SH-SY5Y (cell line): ENCODE measurements at regions not wholly inside any gene's neighbourhood (a gene's known extent, or its start where the extent isn't known, plus 50 kb on each side); places are given as distances from the start of the nearest gene placed in this dataset.

Experiments used
- GATA2 ChIP-seq: IDR thresholded peaks from 2 replicates; pipeline ENCODE4 v1.6.1; 2011; ENCODE audit warnings: mild to moderate bottlenecking, low read depth, low read length
- GATA3 ChIP-seq: IDR thresholded peaks from 2 replicates; pipeline ENCODE4 v1.6.1; 2011; ENCODE audit warnings: low read depth, mild to moderate bottlenecking, low read length, moderate library complexity

DNA sequence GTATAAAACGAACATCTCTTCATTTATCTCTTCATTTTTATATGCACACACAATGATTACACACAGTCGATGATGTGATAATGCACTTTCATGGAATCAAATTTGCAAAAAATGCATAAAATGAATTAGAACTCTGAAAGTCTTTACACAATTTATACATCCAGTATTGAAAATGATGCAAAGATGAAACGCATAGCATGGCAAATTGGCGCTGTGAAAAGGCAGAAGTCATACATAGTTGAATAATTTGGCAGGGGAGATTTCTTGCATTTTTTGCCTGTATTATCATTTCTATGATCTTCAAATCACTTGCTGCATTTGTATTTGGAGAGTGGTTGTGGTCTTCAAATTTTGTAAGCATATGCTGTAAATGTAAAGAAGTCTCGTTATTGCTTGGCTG lies 150.7 kb upstream of the LGALSL start:
- TF ChIP-seq GATA3 (no peak), GATA2 (no peak)

DNA sequence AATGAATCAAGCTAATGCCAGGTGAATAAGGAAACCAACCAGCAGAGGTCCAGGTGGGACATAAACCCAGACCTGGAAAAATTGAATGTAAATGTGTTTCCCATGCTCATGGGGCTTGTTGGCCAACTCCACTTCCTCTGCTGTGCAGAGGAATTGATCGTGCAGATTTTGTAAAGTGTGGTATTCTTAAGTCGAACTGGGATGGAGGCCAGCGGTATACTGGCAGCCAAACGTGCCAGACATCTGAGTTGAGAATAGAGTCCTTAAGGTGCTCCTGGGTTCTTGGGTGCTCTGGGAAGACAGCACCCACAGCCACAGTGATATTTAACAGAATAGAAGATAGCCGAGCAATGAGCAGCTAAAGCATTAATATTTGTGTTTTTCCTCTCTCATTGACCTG lies 146.5 kb upstream of the LGALSL start:
- TF ChIP-seq GATA3 (no peak), GATA2 (no peak)

DNA sequence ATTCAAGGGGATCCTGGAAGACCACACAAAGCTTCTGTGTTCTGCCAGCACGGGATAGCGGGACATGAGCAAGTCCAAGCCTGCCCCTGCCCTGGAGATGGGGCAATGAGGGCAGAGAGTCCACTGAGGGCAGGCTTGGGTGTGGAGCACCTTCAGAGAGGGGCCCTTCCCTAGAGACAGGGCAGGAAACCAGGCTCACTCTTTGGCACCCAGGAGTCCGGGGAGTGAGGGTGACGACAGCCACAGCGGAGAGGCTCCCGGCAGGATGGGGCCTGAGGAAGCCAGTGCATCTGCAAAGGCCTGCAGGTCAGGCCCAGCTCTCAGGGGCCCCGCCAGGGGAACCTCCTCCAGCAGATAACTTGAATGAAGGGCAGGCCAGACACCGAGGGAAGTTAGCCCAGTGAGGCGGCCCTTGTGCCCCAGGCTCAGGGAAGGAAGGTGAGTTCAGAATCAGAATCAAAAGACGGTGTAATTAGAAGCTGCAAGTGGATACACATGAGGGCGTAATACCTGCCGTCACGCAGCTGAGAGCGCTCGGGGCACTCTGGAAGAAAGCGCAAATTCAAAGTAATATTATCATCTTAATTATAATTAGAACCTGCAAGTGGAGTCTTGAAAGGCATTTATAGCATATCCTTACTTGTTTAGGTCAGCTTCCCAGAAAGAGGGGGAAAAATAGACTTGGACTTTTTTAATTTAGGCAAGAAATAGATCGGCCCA lies 142.6 kb upstream of the LGALSL start:
- no peak for TF ChIP-seq GATA3
- TF ChIP-seq GATA2 = no peak

DNA sequence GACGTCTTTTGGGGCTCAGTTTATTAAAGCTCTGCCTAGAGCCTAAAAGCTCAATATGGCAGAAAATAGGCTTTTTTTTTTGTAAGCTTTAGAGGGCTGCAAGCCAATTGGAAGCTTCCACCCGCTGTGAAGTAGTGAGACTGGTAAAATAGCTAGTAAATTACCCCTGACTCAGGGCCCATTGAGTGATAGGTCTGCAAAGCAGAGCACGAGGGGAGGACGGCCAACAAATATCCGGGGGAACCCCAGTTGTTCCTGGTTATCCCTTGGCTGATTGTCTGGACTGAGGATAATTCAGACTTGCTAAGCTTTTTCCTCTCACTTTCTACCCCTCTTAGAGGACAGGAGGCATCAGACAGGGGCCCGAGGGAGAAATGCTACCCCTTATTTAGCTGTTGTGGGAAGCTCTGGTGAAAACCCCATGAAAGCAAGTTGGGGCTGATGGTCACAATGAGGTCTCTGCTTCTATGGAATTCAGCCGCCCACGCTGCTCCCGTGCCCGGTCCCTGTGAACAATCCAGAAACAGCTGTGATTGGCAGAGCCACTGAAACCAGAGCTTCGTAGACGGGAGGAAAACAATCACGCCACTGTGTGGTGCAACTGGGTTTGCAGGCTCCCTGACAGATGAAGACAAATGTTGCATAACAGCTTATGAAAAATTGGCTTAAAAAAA lies 141.9 kb upstream of the LGALSL start:
- TF ChIP-seq GATA3 = no peak

DNA sequence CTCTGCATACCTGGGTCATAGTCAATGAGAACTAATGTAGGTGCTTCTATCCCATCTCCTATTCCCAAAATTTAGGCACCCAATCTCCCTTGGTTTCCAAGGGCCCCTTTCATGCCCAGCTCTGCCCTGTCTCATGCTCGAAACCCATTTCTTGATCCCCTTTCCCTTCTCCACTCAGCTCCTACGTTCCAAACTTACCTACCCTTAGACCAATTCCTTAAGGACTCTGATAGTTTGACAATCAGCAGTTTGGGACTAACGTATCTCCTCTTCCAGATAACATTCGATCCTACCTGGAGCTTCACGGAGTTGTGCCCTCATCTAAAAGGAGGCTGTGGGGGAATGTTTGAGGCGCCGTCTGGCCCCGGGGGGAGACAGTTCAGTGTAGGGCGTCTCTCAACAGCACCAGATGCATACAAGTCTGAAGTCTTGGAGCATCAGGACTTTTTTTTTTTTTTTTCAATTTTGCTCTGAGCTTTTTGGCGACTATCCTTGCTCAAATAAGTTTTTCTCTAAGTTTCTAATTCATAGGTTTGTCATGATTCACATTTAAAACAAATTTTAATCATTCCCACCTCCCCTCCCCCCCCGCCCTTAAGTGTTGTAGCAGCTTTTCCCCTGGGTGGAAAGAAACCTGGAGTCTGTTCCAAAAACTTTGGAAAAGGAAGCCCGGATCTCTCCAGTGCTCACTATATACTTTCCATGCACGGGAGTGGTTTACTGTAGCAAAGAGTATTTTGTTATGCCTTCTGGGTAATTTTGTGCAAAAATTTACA lies 141.2 kb upstream of the LGALSL start:
- TF ChIP-seq GATA2 = no peak
- TF ChIP-seq GATA3 = no peak

DNA sequence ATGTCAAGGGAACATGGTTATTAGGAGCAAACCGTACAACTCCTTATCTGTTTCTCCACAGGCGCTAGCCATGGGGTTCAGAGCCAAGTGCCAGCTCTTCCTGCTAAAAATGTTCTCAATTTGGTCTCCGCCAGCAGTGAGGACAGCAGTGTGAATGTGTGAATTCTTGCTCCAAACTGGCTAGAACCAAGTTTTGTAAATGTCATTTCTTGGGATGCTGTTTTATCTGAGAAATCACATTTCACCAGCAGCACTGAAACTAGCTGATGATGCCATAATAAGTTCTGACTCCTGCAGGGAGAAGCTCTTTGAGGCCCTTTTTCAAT lies 140.6 kb upstream of the LGALSL start:
- TF ChIP-seq GATA3 = no peak

DNA sequence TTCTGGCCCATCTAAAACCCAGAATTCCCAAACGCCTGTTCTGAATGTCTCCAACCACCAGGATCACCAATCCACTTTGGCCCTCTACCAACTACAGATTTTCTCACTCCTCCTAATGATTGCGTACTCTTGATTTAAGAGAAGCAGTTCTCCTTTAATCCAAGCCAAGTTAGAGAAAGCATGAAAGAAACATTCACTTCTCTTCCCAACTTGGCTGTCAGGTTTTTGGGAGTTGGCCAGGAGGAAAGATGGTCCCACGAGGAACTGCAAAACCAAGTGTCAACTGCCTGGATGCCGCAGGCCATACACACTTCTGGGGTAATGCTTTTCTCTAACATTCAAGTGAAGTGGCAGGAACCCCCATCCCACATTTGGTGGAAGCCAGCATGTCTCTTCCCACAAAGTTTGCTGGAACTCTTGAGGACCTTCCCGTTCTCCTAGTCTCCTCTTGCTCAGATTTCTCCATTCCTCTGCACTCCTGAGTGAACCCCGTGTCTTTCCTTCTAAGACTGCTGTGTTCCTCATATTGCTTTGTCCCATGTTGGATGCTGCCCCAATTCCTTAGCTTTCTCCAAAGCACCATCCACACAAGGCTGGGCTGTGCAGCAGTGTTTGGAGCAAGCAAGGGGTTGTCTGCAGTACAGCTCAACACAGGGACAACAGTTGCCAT lies 138.5 kb upstream of the LGALSL start:
- no peak for TF ChIP-seq GATA3
- TF ChIP-seq GATA2 = no peak

DNA sequence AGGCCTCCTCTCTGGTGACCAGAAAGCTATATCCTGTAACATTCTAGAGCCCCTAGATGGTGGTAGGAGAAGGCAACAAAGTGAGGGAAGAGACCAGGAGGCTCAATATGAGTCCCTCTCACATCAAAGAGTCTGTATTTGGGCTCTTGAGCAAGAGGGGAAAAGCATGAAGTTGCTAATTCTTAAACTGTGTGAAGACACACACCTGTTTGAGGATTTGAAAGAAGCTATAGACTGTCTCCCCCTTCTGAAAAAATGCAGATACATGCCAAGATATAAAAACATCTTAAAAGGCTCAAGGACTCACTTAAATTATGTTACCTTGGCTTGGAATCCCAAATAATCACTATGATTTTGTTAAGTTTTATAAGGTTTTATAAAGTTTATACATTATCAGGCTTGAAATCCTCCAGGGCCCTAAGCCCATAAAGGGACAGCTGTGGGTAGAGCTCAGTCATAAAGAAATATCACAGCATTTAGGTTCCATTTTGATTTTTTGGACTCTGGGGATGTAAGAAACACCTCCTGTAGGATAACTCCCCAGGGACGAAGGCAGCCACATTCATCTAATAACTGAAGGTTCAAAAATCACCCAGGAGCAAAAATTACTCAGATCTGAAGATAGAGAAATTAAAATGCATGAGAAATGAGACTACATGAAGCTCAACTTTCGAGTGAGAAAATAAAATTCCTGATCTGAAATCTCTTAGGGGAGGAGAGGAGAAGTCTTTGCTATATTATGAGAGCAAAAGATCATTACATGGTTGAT lies 136.1 kb upstream of the LGALSL start:
- TF ChIP-seq GATA3 (no peak), GATA2 (no peak)

DNA sequence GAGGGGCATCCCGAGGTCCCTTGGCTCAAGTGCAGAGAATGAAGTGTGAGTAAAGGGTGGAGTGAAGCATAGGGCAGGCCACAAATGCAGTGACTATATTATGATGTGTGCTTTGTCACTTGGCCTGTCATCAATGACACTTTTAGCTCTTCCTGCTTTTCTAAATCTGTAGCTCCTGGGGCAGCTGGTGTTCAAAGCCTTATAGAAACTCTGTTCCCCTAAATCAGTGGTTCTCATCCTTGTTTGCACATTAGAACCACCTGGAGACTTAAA lies 135.6 kb upstream of the LGALSL start:
- no peak for TF ChIP-seq GATA3
- no peak for TF ChIP-seq GATA2

DNA sequence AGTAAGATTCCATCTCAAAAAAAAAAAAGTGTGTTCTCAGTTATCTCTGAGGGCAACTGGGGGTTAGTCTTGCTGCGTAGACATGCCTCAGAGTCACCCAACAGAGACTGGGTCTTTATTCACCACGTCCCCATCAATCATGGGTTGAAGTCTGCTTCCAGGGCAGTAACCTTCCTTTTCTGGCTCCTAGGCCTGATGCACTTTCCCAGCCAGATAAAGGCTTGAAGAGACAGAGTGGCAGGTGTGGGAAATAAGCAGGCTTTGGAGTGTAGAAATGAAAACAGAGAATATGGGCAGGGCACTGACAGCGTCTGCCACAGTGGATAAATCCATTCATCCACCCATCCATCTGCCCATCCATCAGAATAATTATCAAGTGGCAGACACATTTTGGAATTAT lies 134.1 kb upstream of the LGALSL start:
- TF ChIP-seq GATA2 (no peak), GATA3 (no peak)

DNA sequence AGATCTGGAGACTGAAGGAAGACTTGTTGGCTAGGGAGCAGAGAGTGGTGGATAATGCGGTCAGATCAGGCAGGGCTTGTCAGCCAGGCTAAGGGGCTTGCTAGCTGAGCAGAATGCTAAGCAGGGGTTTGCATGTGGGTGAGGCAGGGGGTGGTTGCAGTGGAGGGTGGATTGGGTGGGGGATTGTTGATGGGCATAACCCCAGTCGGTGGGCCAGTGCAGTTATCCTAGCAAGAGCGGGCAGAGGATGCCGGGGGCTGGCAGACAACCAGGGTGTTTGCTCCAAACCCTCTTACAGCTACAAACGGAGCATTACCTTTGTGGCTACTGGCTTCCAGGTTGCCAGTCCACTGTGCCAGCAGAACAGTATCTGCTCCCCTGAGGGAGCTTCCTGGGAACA lies 131.5 kb upstream of the LGALSL start:
- TF ChIP-seq GATA2 (no peak), GATA3 (no peak)

DNA sequence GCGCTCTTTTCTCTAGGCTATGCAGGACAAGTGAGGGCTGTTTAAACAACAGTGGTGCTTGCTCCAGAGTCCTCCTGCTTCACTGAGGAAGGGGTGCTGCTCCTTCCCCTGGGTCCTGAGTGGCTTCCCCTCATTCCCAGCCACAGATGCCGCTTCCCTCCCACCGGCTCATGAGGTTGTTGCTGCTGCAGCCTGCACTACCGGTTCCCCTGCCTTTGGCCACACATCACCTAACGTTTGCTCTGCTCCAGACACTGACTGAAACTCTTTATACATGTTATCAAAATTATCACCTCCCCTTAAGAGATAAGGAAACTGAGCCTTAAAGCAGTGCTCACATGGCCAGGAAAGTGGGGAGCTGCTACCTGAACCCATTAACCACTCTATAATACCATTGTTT lies 130.8 kb upstream of the LGALSL start:
- TF ChIP-seq GATA2 (no peak), GATA3 (no peak)

DNA sequence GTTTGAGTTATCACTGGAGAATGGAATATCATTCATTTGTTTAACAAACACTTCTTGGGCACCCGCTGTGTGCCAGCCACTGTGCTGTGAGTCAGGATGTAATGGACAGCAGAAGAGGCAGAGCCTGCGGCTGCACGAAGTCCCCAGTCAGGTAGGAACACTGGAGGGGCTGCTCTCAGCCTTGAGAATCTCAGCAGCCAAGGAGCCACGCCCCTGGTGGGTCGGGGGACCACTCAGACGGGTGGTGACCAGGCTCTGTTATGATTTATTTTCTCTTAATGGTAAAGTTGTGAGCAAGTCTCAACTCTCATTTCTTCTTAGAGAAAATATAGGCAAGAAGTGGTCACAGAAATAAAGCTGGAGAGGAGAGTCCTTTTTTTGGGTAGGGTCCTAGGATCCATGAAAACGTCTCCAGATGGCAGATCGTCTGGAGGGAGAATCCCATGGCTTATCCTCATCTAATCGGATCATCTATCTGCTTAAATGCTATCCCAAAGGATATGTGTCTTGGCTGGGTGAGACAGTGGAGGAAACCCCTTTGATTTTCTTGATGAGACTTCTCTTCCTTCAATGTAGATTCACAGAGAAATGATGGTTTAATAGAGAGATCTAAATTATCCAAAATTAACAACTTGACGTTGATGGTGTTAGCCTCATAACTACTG lies 129.1 kb upstream of the LGALSL start:
- no peak for TF ChIP-seq GATA3
- no peak for TF ChIP-seq GATA2

DNA sequence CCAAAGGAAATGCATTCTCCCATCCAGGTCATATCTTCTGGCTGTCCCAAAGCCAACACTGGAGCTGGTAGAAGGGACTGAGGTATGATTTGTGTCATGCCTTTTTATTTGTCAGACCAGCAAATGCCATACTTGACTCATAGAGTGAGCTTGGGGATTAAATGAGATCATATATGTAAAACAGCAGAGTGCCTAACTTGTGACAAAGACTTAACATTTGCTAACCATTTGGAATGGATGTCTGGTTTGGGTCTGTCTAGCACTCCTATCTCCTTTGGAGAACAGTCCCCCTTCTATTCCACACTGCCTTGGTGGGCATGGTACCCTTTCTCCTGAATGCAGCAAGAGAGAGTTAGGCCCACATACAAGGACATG lies 128.5 kb upstream of the LGALSL start:
- TF ChIP-seq GATA3 (no peak), GATA2 (no peak)
